ENCODE measurements at regions not wholly inside any gene's neighbourhood (a gene's known extent, or its start where the extent isn't known, plus 50 kb on each side); places are given as distances from the start of the nearest gene placed in this dataset.

GRCh38 chr18:61729322-61729721, 163.5 kb downstream of the RNF152 start:
- Histone ChIP-seq H3K27me3 (replicated peaks; ENCODE audit: control insufficient read depth, insufficient read depth, low read length) (no peaks in the 10 kb centered on the region), H3K36me3 (ENCODE audit: control insufficient read depth, insufficient read depth, low read length) (no peaks in the 10 kb centered on the region), H3K4me3 (replicated peaks; ENCODE audit: low read depth, low read length) (no peak overlapping the region)
- no peak for DNase-seq (ENCODE audit: extremely low read depth, insufficient read length)
- TF ChIP-seq CTCF (IDR thresholded peaks at IDR 0.05; ENCODE audit: insufficient read depth, low read length, poor library complexity, severe bottlenecking) = no peak

GRCh38 chr18:61727241-61728193, 165.3 kb downstream of the RNF152 start:
- no peak for TF ChIP-seq CTCF (IDR thresholded peaks at IDR 0.05; ENCODE audit: insufficient read depth, low read length, poor library complexity, severe bottlenecking)
- no peak for DNase-seq (ENCODE audit: extremely low read depth, insufficient read length)
- no peaks in the 10 kb centered on the region for H3K36me3 ChIP-seq (ENCODE audit: control insufficient read depth, insufficient read depth, low read length)

GRCh38 chr18:61724532-61724931, 168.3 kb downstream of the RNF152 start:
- no peak for DNase-seq (ENCODE audit: extremely low read depth, insufficient read length)
- Histone ChIP-seq H3K27me3 (replicated peaks; ENCODE audit: control insufficient read depth, insufficient read depth, low read length) (no peaks in the 10 kb centered on the region), H3K36me3 (ENCODE audit: control insufficient read depth, insufficient read depth, low read length) (no peaks in the 10 kb centered on the region), H3K4me3 (replicated peaks; ENCODE audit: low read depth, low read length) (no peak overlapping the region)
- TF ChIP-seq CTCF (IDR thresholded peaks at IDR 0.05; ENCODE audit: insufficient read depth, low read length, poor library complexity, severe bottlenecking) = no peak

More at GRCh38 chr18:61727241-61728193, 165.3 kb downstream of the RNF152 start:
- no peaks in the 10 kb centered on the region for H3K27me3 ChIP-seq (replicated peaks; ENCODE audit: control insufficient read depth, insufficient read depth, low read length)
- no peak overlapping the region for H3K4me3 ChIP-seq (replicated peaks; ENCODE audit: low read depth, low read length)

- TF ChIP-seq CTCF (IDR thresholded peaks at IDR 0.05; ENCODE audit: insufficient read depth, low read length, poor library complexity, severe bottlenecking) = no peak
- H3K4me3 ChIP-seq (replicated peaks; ENCODE audit: low read depth, low read length) = no peak overlapping the region
- H3K36me3 ChIP-seq (ENCODE audit: control insufficient read depth, insufficient read depth, low read length) = no peaks in the 10 kb centered on the region
- no peak for DNase-seq (ENCODE audit: extremely low read depth, insufficient read length)
- H3K27me3 ChIP-seq (replicated peaks; ENCODE audit: control insufficient read depth, insufficient read depth, low read length) = no peaks in the 10 kb centered on the region
These were observed 170.6 kb downstream of the RNF152 start for GRCh38 chr18:61722247-61722646.

- Histone ChIP-seq H3K27me3 (replicated peaks; ENCODE audit: control insufficient read depth, insufficient read depth, low read length) (no peaks in the 10 kb centered on the region), H3K36me3 (ENCODE audit: control insufficient read depth, insufficient read depth, low read length) (no peaks in the 10 kb centered on the region), H3K4me3 (replicated peaks; ENCODE audit: low read depth, low read length) (no peak overlapping the region)
- TF ChIP-seq CTCF (IDR thresholded peaks at IDR 0.05; ENCODE audit: insufficient read depth, low read length, poor library complexity, severe bottlenecking) = no peak
- DNase-seq (ENCODE audit: extremely low read depth, insufficient read length) = no peak
These were observed 172.3 kb downstream of the RNF152 start for GRCh38 chr18:61720496-61720895.
